Right cardiac atrium (tissue), 5 donors: ENCODE measurements at regions not wholly inside any gene's neighbourhood (a gene's known extent, or its start where the extent isn't known, plus 50 kb on each side); places are given as distances from the start of the nearest gene placed in this dataset.
A peak's percentile ranks its signal among the peaks of the same experiment; 100 is the strongest.
"Not testable (repeated sequence)": the region's sequence is repeated elsewhere in the genome, so short reads cannot be mapped to it uniquely, and the experiment has no call there.

Experiments
- ATAC-seq, 2 donors: fragments of 200-7000 bp; cut with Tn5 transposase; one replicate each; pipeline versions ENCODE4 v1.8.0 to v1.9.1; 2020; ENCODE audit warnings: moderate library complexity in 2 of 2, mild to moderate bottlenecking in 1 of 2
- DNase-seq, 3 donors: peaks; one replicate each; pipeline ENCODE4 v3.0.0-alpha.2; 2020
- H3K27ac ChIP-seq: one replicate; pipeline ENCODE4 v1.5.1; 2013; ENCODE audit warnings: mild to moderate bottlenecking, low read length, control low read depth, moderate library complexity
- H3K27me3 ChIP-seq: one replicate; pipeline ENCODE4 v1.6.1; 2013; ENCODE audit not compliant: control insufficient read depth, insufficient read depth
- H3K4me1 ChIP-seq: one replicate; pipeline ENCODE4 v1.6.1; 2013; ENCODE audit warnings: low read length; ENCODE audit not compliant: control insufficient read depth, insufficient read depth
- H3K4me3 ChIP-seq: one replicate; pipeline ENCODE4 v1.5.1; 2013; ENCODE audit warnings: low read length, control low read depth
- H3K9me3 ChIP-seq: one replicate; pipeline ENCODE4 v1.6.1; 2013; ENCODE audit warnings: low read length; ENCODE audit not compliant: control insufficient read depth
- WGBS: extraction: QIAGEN DNeasy Blood & Tissue Kit; methylation state at CpG from one replicate; pipeline ENCODE4 v1.1.7; 2013; 5-methylcytosine and 5-hydroxymethylcytosine counted together
- intact Hi-C, 4 donors: fragments of 100-400 bp; cut with DNase I; formaldehyde crosslinking; loops; one replicate each; pipeline versions ENCODE4 v1.11.0 to v1.14.0; 2022 to 2023
- donor health status: healthy with polysubstance abuse.
- donor health status: DM: no; HTN: yes; CAD: no.
- donor health status: DM: no; HTN: no; CAD: no.
- donor health status: DM: no; HTN: yes; CAD: no; lungs with severe emphysema.
- donor health status: DM: yes; HTN: yes; CAD: no.

- peaks cover 3% of the 10 kb centered on the region for H3K9me3 ChIP-seq
Measured at GRCh38 chr15:54810031-54810430, 386.7 kb downstream of the RSL24D1 start.

DNA sequence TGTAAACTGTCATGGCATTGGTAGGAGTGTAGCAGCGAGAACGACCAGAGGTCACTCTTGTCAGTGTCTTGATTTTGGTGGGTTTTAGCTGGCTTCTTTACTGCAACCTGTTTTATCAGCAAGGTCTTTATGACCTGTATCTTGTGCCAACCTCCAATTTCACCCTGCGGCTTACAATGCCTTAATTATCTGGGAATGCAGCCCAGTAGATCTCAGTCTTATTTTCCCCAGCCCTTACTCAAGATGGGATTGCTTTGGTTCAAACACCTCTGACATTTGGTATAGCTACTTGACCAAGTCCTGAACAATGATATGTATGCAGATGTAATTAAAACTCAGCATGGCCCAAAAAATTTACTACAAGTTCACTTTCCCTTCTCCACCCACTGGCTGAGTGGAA lies 388.4 kb downstream of the RSL24D1 start:
- DNase-seq = no peak
- no peak overlapping the region for H3K4me3 ChIP-seq
- ATAC-seq = no peak
- H3K4me1 ChIP-seq = no peaks in the 10 kb centered on the region
- H3K9me3 ChIP-seq = no peaks in the 10 kb centered on the region
- intact Hi-C loops = no loop called here
- no peaks in the 10 kb centered on the region for H3K27me3 ChIP-seq
- H3K27ac ChIP-seq = no peak overlapping the region
- 82% methylated on average over 3 of the region's 3 CpGs for WGBS

More at GRCh38 chr15:54810031-54810430, 386.7 kb downstream of the RSL24D1 start:
- intact Hi-C loops = no loop called here
- 76% methylated on average over 2 of the region's 2 CpGs for WGBS
- no peak overlapping the region for H3K4me3 ChIP-seq
- no peaks in the 10 kb centered on the region for H3K27me3 ChIP-seq
- no peak overlapping the region for H3K27ac ChIP-seq
- DNase-seq (no peak), ATAC-seq (no peak)
- H3K4me1 ChIP-seq = no peaks in the 10 kb centered on the region

DNA sequence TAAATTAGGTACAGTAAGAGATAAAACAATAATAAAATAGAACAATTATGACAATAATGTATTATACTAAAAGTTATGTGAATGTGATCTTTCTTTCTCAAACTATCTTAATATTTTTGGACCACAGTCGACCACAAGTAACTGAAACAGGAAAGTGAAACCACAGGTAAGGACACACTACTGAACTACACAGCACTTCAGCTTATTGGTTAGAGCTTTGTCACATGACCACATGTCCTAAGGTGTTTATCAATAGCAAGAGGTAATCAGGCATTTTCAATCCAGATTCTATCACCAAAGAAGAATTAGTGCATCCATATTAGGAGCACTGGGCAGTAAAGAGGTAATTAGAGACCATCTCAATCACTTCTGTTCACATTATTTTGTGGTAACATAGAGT lies 392.8 kb downstream of the RSL24D1 start:
- intact Hi-C loops = no loop called here
- Histone ChIP-seq H3K9me3 (no peaks in the 10 kb centered on the region), H3K4me3 (no peak overlapping the region), H3K27ac (no peak overlapping the region), H3K27me3 (no peaks in the 10 kb centered on the region), H3K4me1 (no peaks in the 10 kb centered on the region)
- 64% methylated on average over 1 of the region's 1 CpG for WGBS
- no peak for DNase-seq
- ATAC-seq = no peak

DNA sequence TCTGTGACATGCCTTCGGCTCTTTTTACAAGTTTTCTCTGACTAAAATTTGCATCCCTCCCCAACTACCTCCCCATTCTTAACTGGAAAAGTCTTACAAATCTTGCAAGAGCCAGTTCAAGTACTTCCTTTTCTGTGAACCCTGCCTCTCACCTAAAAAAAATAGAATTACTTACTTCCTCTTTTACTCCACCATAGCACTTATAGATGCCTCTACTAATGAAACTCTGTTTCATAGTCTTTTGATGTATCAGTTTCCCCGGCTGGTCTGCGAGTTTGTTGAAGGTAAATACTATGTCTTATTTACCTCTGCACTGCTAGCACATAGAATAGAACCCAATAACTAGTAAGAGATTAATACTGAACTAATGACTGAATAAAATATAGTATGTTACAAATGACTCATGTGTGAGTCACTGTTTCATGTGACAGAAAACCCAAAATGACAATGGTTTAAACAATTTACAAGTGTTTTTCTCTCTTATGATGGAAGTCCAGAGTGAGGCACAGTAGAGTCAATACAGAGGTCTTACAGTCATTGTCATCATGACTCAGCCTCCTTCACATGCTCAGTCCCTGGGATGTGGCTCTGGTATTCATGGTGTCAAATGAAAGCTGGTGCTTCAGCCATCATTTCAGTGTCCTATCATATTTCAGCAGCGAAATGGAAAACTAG lies 393.5 kb downstream of the RSL24D1 start:
- no peaks in the 10 kb centered on the region for H3K9me3 ChIP-seq
- intact Hi-C loops = no loop called here
- H3K4me1 ChIP-seq = no peaks in the 10 kb centered on the region
- H3K4me3 ChIP-seq = no peak overlapping the region
- no peaks in the 10 kb centered on the region for H3K27me3 ChIP-seq
- ATAC-seq (no peak), DNase-seq (no peak)
- H3K27ac ChIP-seq = no peak overlapping the region
- WGBS = 74% methylated on average over 4 of the region's 4 CpGs

DNA sequence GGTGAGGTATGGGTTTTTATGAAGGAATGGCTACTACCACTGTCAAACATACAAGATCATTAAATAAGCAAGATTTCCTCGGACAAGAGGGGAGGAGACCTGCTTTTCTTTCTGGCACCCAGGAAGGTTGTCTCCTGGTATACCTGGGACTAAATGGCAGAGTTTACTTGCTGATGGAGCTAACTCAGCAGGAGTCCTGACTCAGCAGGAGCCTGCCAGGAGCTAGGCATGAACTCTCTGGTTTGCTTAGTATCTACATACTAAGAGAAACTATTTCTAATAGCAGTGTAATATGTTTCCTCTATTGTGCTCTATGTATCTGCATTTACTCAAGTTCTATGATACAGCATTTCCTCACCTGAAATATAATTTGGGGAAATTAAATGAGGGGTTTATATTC lies 404.2 kb downstream of the RSL24D1 start:
- ATAC-seq (no peak), DNase-seq (no peak)
- Histone ChIP-seq H3K4me3 (no peak overlapping the region), H3K27me3 (no peaks in the 10 kb centered on the region), H3K27ac (no peak overlapping the region), H3K4me1 (no peaks in the 10 kb centered on the region), H3K9me3 (no peaks in the 10 kb centered on the region)
- intact Hi-C loops = loop anchor here in 1 of 4 donors (5.0 kb wide), 1 partner anchor 50 kb away; no protein-coding TSS in a partner anchor
- 79% methylated on average over 1 of the region's 1 CpG for WGBS

DNA sequence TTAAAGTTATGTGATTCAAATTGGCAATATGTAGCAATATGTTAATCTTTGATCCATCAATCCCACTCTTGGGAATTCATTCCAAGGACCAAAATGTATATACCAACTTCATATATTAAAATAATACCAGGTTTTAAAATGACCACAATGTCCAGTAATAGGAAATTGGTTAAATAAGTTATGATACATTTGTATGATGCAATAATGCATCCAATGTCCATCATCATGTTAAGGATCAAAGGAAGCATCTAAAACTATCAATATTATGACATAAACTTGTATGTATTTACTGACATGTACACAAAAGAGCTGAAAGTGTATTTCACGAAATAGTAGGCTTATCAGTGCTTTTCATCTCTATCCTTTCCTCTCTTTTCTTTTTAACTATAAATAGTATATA lies 406.0 kb downstream of the RSL24D1 start:
- DNase-seq (no peak), ATAC-seq (no peak)
- no peaks in the 10 kb centered on the region for H3K4me1 ChIP-seq
- WGBS = 53% methylated on average over 1 of the region's 1 CpG
- no peak overlapping the region for H3K4me3 ChIP-seq
- H3K9me3 ChIP-seq = no peaks in the 10 kb centered on the region
- intact Hi-C loops = loop anchor here in 1 of 4 donors (5.0 kb wide), 1 partner anchor 48 kb away; no protein-coding TSS in a partner anchor
- no peak overlapping the region for H3K27ac ChIP-seq
- H3K27me3 ChIP-seq = no peaks in the 10 kb centered on the region

- Histone ChIP-seq H3K27ac (no peak overlapping the region), H3K9me3 (no peaks in the 10 kb centered on the region), H3K27me3 (no peaks in the 10 kb centered on the region), H3K4me3 (no peak overlapping the region), H3K4me1 (no peaks in the 10 kb centered on the region)
- WGBS = 50% methylated on average over 2 of the region's 2 CpGs
- DNase-seq (no peak), ATAC-seq (no peak)
- intact Hi-C loops = no loop called here
Measured at GRCh38 chr15:54789376-54789775, 407.4 kb downstream of the RSL24D1 start.

- peak in 1 of 3 donors; percentile 43 for DNase-seq
- H3K9me3 ChIP-seq, H3K4me3 ChIP-seq, H3K27ac ChIP-seq, ATAC-seq, H3K27me3 ChIP-seq, H3K4me1 ChIP-seq, intact Hi-C loops: not testable (repeated sequence)
- WGBS = 92% methylated on average over 26 of the region's 26 CpGs
Measured at GRCh38 chr15:54781220-54781619, 415.5 kb downstream of the RSL24D1 start.

DNA sequence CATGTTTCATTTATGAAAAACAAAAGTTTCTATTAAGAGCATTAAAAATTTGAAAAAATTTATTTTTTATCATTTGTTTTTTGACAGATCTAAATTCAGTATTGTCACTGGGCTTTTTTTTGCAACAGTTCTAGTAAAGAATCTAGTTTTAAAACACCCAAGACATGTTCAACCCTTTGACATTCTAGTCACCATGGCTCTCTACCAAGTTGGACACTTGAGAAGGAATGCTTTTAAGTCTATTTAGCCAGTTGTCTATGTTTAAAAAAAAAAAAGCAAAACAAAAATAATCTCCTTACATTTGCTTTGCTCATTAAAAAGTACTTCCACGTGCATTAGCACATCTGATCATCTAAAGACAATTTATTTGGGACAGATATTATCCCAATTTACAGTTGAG lies 417.5 kb downstream of the RSL24D1 start:
- intact Hi-C loops = no loop called here
- ATAC-seq (no peak), DNase-seq (no peak)
- no peak overlapping the region for H3K4me3 ChIP-seq
- no peak overlapping the region for H3K27ac ChIP-seq
- WGBS = 46% methylated on average over 1 of the region's 1 CpG
- no peaks in the 10 kb centered on the region for H3K9me3 ChIP-seq
- no peaks in the 10 kb centered on the region for H3K27me3 ChIP-seq
- no peaks in the 10 kb centered on the region for H3K4me1 ChIP-seq

DNA sequence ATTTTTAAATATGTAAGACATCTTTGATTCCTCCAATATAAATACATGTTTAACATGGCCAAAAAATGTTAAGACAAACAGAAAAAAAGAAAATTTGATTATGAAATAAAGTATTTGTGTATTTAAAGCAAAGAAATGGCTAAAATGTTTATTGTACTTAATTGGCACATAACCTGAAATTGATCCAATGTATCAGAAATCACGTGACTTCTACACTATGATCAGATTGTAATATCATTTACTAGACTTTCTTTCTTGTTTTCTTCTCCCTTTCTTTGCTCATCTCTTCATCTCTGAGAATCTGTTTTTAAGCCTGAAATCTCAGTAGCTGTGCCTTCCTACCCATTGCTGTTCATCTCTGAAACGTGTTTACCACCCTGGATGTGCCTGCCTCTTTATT lies 420.3 kb downstream of the RSL24D1 start:
- intact Hi-C loops = no loop called here
- ATAC-seq (no peak), DNase-seq (no peak)
- H3K4me1 ChIP-seq = no peaks in the 10 kb centered on the region
- H3K27me3 ChIP-seq = no peaks in the 10 kb centered on the region
- WGBS = 64% methylated on average over 2 of the region's 2 CpGs
- no peak overlapping the region for H3K4me3 ChIP-seq
- no peaks in the 10 kb centered on the region for H3K9me3 ChIP-seq
- no peak overlapping the region for H3K27ac ChIP-seq

DNA sequence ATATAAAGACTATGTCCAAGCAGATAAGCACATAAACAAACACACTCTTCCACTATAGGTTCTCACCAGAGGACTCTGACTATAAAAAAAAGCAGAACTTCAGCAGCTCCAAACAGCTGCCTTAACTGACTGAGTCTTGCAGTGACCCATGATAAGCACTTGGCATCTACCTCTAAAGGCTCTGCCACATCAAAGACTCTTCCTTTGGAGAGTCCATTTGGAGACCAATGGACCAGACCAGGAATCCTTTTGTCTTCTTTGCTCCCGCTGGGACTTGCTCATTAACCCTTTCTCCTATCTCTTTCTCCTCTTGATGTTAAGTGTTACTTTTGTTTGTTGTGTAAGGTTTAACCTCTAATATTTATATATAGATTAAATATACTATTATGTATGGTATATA lies 424.1 kb downstream of the RSL24D1 start:
- 60% methylated on average over 1 of the region's 1 CpG for WGBS
- H3K27ac ChIP-seq = no peak overlapping the region
- no peaks in the 10 kb centered on the region for H3K9me3 ChIP-seq
- intact Hi-C loops = no loop called here
- no peak overlapping the region for H3K4me3 ChIP-seq
- no peaks in the 10 kb centered on the region for H3K4me1 ChIP-seq
- DNase-seq = no peak
- no peak for ATAC-seq
- no peaks in the 10 kb centered on the region for H3K27me3 ChIP-seq

GRCh38 chr15:54749461-54749860 lies 447.3 kb downstream of the RSL24D1 start:
- H3K27ac ChIP-seq, H3K27me3 ChIP-seq, H3K4me3 ChIP-seq, ATAC-seq, intact Hi-C loops, H3K9me3 ChIP-seq, DNase-seq, H3K4me1 ChIP-seq: not testable (repeated sequence)
- 85% methylated on average over 8 of the region's 8 CpGs for WGBS
